ENCODE measurements at regions not wholly inside any gene's neighbourhood (a gene's known extent, or its start where the extent isn't known, plus 50 kb on each side); places are given as distances from the start of the nearest gene placed in this dataset.

DNA sequence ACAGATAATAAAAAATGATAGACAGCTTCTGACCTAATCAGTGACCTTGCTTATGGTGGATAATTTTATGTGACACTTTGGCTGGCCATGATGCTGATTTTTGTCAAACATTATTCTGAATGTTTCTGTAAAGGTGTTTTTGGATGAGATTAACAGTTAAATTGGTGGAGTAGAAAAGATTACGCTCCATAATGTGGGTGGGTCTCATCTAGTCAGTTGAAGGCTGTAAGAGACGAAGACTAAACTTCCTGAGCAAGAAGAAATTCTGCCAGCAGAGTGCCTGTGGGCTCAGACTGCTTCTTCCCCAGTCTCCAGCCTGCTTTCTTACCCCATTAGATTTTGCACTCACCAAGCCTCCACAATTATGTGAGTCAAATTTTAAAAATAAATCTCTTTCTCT, 214.9 kb upstream of the ITGA4 start:
- no peak for DNase-seq (ENCODE audit: low read depth, low spot score)
- Histone ChIP-seq H3K4me3 (ENCODE audit: control insufficient read depth in 2 of 3, extremely low read depth in 1 of 3, insufficient read depth in 2 of 3, low read depth in 1 of 3, low read length in 3 of 3) (no peak overlapping the region), H3K79me2 (ENCODE audit: control insufficient read depth, insufficient read depth, low read length) (no peaks in the 10 kb centered on the region), H3K9ac (ENCODE audit: control insufficient read depth, extremely low read depth, insufficient read depth, low read length) (no peak overlapping the region), H2AFZ (ENCODE audit: control insufficient read depth, low read length) (no peak overlapping the region), H3K4me1 (ENCODE audit: control insufficient read depth, extremely low read depth, insufficient read depth, low read length) (no peaks in the 10 kb centered on the region), H3K27me3 (ENCODE audit: control insufficient read depth, extremely low read depth, insufficient read depth, low read length) (no peaks in the 10 kb centered on the region), H3K36me3 (ENCODE audit: control insufficient read depth in 2 of 2, extremely low read depth in 1 of 2, insufficient read depth in 2 of 2, low read length in 2 of 2) (no peaks in the 10 kb centered on the region), H3K27ac (ENCODE audit: control insufficient read depth, insufficient read depth, low read length) (no peak overlapping the region), H4K20me1 (ENCODE audit: control insufficient read depth, extremely low read depth, insufficient read depth, low read length) (no peaks in the 10 kb centered on the region), H3K9me1 (ENCODE audit: control insufficient read depth, extremely low read depth, insufficient read depth, low read length) (no peaks in the 10 kb centered on the region), H3K4me2 (ENCODE audit: control insufficient read depth, extremely low read depth, insufficient read depth, low read depth, low read length) (no peak overlapping the region), H3K9me3 (ENCODE audit: control insufficient read depth, low read depth, low read length) (no peaks in the 10 kb centered on the region)
- TF ChIP-seq, protein P1, sequence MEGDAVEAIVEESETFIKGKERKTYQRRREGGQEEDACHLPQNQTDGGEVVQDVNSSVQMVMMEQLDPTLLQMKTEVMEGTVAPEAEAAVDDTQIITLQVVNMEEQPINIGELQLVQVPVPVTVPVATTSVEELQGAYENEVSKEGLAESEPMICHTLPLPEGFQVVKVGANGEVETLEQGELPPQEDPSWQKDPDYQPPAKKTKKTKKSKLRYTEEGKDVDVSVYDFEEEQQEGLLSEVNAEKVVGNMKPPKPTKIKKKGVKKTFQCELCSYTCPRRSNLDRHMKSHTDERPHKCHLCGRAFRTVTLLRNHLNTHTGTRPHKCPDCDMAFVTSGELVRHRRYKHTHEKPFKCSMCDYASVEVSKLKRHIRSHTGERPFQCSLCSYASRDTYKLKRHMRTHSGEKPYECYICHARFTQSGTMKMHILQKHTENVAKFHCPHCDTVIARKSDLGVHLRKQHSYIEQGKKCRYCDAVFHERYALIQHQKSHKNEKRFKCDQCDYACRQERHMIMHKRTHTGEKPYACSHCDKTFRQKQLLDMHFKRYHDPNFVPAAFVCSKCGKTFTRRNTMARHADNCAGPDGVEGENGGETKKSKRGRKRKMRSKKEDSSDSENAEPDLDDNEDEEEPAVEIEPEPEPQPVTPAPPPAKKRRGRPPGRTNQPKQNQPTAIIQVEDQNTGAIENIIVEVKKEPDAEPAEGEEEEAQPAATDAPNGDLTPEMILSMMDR (optimal IDR thresholded peaks at IDR 0.05 in 1 of 3, IDR thresholded peaks at IDR 0.05 in 1 of 3, conservative IDR thresholded peaks at IDR 0.05 in 1 of 3; ENCODE audit: extremely low read depth in 1 of 3, insufficient read depth in 2 of 3, low read length in 3 of 3) = no peak
- TF ChIP-seq EZH2 (IDR thresholded peaks at IDR 0.05; ENCODE audit: low read length) = no peak
- no peak for FAIRE-seq
- dilution Hi-C loops (cut with MboI; ENCODE audit: extremely low pct_ligation_motif_present, low sequenced_read_pairs) = no loop called here

DNA sequence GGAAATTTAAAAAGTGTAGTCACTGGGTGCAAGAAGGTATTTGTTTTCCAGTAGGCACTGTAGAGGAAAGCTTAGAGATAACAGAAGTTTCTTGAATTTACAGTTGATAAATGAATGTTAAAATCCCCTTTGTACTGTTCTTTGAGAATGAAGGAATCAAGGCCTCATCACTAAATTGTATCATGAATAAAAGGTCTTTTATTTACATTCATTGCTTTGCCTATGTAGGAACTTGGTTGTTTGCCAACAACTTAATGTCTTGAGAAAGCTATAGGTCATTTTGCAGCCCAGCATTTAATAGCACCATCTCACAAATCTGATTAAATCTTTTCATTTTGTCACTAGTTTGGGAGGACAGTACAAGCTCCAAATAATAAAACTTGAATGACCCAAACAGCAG, 213.9 kb upstream of the ITGA4 start:
- Histone ChIP-seq H3K4me3 (ENCODE audit: control insufficient read depth in 2 of 3, extremely low read depth in 1 of 3, insufficient read depth in 2 of 3, low read depth in 1 of 3, low read length in 3 of 3) (no peak overlapping the region), H3K79me2 (ENCODE audit: control insufficient read depth, insufficient read depth, low read length) (no peaks in the 10 kb centered on the region), H3K9me3 (ENCODE audit: control insufficient read depth, low read depth, low read length) (no peaks in the 10 kb centered on the region), H3K4me1 (ENCODE audit: control insufficient read depth, extremely low read depth, insufficient read depth, low read length) (no peaks in the 10 kb centered on the region), H4K20me1 (ENCODE audit: control insufficient read depth, extremely low read depth, insufficient read depth, low read length) (no peaks in the 10 kb centered on the region), H3K36me3 (ENCODE audit: control insufficient read depth in 2 of 2, extremely low read depth in 1 of 2, insufficient read depth in 2 of 2, low read length in 2 of 2) (no peaks in the 10 kb centered on the region), H2AFZ (ENCODE audit: control insufficient read depth, low read length) (no peak overlapping the region), H3K4me2 (ENCODE audit: control insufficient read depth, extremely low read depth, insufficient read depth, low read depth, low read length) (no peak overlapping the region), H3K9ac (ENCODE audit: control insufficient read depth, extremely low read depth, insufficient read depth, low read length) (no peak overlapping the region), H3K27me3 (ENCODE audit: control insufficient read depth, extremely low read depth, insufficient read depth, low read length) (no peaks in the 10 kb centered on the region), H3K9me1 (ENCODE audit: control insufficient read depth, extremely low read depth, insufficient read depth, low read length) (no peaks in the 10 kb centered on the region), H3K27ac (ENCODE audit: control insufficient read depth, insufficient read depth, low read length) (no peak overlapping the region)
- TF ChIP-seq EZH2 (IDR thresholded peaks at IDR 0.05; ENCODE audit: low read length) = no peak
- TF ChIP-seq, protein P1 (optimal IDR thresholded peaks at IDR 0.05 in 1 of 3, IDR thresholded peaks at IDR 0.05 in 1 of 3, conservative IDR thresholded peaks at IDR 0.05 in 1 of 3; ENCODE audit: extremely low read depth in 1 of 3, insufficient read depth in 2 of 3, low read length in 3 of 3) = no peak
- DNase-seq (ENCODE audit: low read depth, low spot score) = no peak
- dilution Hi-C loops (cut with MboI; ENCODE audit: extremely low pct_ligation_motif_present, low sequenced_read_pairs) = no loop called here
- FAIRE-seq = no peak
